ENCODE measurements at regions not wholly inside any gene's neighbourhood (a gene's known extent, or its start where the extent isn't known, plus 50 kb on each side); places are given as distances from the start of the nearest gene placed in this dataset.

- DNase-seq, result peak in 1 of 2 experiments; percentile 35
Observed at GRCh38 chr4:81921751-81922159, 450.0 kb upstream of the RASGEF1B start.

DNA sequence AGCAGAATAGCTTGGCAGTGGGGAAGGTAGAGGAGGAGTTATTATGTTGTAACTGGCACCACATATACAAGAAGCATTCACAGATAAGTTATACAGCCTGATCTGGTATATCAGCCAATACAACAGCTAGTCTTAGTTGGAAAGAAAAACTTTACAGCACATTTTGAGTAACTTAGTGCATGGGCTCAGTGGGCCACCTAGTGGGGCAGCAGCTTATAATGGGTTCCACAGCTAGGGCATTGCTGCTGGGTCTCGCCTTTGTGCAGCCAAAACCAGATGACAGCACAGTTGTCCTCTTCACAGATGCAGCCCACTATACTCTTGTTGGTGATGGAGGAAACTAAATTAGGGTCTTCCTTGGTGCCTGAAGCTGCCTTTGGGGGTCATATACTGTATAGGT lies 448.1 kb upstream of the RASGEF1B start:
- no peak for DNase-seq

DNA sequence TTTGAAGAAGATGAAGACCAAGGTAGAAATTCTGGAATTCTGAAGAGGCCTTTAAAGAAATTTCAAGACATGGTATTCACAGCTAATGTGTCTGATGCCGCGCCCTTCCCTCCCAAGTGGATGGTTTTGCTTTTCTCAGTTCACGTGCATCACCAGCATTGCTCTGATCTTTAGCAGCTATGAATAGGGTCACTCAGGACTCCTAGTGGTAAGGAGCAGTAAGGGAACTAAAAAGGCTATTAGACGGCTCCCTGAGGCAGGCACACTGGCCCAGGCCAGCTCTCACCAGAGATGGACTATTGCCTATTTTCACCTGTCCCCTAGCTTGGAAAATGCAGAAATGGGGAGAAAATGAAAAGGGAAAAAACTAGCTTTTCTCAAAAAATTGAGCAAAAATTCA lies 447.5 kb upstream of the RASGEF1B start:
- DNase-seq, result no peak

GRCh38 chr4:81915430-81915829 lies 443.7 kb upstream of the RASGEF1B start:
- no peak for DNase-seq

DNA sequence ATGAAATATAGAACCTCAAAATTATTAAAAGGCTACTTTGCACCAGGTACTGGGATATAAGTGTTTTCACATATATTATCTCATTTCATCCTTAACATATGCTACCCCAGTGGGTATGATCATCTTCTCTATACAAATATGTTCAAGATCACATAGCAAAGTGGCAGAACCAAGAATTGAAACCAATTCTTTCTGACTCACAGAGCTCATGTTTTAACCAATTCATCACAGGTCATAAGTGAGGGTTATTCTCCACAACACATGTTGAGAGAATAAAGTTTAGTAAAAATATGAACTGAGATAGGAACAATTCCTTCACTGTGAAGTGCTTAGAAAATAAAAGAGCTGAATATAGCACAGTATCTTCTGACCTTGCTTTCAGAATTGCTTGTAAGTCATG lies 442.9 kb upstream of the RASGEF1B start:
- DNase-seq, result no peak

DNA sequence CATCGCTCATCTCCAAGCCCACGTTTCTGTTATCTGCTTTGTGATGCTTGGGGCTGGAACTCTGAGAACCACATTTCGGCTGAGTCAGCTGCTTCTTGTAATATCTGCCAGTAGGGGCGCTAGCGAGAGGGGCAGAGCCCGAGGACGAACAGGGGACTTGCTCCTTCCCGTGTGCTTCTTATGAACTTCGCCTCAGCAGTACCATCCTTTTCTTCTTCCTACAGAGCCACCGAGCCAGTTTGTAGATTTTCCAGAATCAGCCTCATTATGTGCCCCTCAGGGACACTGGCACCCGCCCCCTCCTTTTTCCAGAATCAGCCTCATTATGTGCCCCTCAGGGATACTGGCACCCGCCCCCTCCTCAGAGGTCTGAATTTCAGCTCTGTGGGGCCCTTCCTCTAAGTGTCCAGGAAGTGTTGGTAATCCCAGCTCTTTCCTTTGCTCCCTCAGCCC lies 441.7 kb upstream of the RASGEF1B start:
- DNase-seq, result no peak

GRCh38 chr4:81912376-81913030 lies 440.8 kb upstream of the RASGEF1B start:
- no peak for DNase-seq

DNA sequence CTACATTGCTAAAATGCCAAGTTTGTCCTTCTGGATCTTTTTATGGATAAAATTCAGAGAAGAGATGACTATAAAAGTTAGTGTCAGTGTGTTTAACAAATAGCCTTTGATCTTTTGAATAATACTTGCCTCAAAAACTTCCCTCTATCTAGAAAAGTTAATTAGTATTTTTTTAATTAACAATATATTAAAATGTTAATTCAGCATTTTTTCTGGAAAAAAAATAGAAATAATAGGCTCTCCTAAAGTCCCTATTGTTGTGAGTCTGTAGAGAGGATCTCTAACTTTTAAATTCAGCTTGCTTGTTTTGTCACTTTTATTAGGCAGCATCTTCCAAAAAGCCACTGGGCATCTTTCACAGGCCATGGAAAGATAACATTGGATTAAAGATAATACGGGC lies 435.2 kb upstream of the RASGEF1B start:
- DNase-seq, result no peak

DNA sequence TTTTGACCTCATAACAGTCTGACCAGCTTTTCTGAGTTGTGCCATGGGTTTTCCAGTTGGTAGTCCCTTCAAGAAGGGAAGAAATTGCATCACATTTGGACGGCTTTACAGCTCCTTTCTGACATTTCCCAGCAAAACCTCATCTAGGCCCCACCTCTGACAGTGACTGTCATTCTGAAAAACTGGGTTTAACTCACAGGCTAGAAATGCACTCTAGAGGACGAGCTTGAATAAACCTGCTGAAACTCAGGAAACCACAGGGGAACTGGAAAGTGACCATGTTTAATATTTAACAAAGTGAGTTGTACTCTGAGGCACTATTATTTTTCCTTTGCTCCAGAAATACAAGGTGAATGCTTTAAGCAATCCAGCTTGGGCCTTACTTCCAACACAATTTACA lies 434.3 kb upstream of the RASGEF1B start:
- DNase-seq, result no peak

DNA sequence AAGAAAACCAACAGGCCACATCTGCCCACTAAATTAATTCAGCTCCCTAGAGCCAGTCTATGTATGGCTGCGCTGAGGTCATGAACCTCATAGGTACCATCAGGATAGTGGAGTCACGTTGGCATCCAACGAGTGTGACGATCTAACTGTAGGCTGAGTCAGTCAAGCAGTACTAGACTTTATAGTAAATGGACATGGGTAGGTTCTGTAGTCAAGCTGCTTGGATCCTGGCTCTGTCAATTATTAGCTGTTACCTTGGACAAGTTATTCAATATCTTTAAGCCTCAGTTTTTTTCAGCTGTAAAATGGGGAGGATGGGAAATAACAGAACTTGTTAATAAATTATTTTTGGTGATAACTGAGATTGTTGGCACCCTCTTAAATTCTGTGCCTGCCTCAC lies 432.4 kb upstream of the RASGEF1B start:
- DNase-seq, result no peak

DNA sequence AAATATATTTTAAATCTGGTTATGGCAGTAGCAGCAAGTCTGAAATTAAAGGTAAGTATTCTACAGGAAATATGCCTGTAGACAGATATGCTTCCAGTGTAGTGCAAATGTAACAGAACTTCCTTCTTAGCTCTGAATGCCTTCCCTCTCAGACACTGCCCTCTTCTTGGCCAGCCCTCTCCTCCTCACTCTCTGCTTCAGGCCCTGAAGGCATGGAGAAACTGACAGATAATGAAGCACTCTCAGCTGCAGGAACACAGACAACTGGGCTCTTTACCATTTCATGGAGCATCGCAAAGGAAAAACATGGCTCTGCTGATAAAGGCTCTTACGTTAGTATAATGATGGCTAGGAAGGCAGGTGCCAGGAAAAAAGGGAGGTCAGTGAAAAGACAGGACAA lies 431.5 kb upstream of the RASGEF1B start:
- no peak for DNase-seq

DNA sequence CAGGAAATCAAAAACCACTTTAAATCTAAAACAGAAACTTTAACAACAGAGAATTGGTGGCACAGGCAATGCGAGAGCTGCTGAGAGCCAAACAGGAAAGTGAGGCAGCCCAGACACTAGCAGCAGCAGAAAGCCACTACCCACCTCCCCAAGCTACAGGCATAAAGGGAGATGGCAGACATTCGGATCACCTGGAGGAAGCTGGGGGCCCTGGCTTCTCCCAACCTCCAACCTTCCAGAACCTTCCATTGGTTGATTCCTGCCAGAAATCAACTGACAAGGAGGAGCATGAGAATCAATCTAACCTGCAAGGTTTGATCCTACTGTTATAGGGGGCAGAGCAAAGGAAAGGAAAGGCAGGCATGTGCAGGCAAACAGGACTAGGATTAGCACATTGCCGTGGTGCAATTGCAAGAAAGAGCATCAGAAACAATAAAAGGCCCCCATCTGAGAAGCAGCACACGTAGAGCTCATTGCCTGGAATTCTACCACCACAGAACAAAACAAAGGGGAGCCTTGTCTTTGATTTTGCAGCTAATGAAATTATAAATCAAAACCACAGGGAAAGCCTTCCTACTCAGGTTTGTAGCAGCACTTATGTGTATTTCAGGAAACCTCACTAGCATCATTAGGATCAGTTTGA lies 427.3 kb upstream of the RASGEF1B start:
- no peak for DNase-seq

- no peak for DNase-seq
Observed at GRCh38 chr4:81896936-81897335, 425.2 kb upstream of the RASGEF1B start.

DNA sequence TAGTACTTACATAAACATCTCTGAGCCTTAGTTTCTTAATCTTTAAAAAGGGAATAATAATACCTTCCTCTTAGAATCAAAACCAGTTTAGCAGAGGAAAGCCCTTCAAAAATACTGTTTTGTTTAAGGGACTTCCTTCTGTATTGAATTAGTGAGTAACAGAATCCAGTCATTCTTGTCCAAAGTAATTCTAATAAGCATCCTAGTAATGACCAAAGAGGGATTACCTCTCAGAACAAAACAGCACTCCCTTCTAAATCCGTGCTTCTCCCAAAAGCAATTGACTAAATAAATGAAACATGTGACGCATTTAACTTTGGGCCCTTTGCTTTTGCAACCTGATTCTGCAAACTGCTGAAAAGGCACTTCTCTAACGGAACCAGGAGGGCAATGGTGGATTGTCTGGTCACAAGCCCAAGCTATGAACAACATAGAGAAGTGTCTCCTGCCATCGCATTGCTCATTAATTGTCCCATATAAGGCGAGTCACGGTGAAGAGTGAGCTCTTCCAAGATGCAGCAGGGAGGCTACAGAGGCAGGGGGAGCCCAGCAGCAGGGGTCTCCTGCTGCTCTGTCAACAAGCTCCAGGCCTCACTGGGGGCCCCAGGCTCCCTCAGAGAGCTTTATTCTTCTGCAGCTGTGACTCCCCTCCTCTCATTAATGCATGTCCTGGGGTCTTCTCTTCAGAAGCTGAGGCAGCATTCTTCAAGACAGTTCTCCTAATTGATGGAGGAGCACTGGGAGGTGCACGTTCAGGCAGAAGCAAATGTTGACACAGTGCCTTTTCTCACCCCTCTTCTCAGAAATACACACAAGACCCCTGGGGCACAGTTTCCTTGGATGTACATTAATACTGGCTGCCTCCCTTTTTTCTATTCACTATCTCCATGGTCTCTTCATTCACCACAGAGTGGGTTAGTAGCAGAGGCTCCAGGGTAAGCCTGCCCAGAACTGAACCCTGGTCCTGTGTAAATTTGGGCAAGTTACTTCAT lies 419.6 kb upstream of the RASGEF1B start:
- no peak for DNase-seq

DNA sequence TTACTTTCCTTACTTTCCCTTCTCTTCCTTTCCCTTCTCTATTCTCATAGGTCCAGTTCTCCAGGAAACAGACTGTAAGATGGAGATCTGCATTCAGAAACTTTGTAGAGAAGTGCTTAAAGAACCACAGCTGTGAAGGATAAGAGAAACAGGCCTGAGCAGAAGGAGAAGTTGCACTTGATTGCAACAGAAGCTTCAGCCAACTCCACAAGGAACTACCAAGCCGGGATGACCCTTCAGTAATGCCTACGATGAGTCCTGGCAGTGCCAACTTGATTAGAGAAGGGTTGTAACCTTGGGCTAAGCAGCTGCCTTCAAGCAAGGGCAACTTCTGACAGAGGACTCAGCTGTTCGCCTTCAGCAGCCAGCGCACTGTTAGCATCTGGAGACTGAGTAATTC lies 413.3 kb upstream of the RASGEF1B start:
- no peak for DNase-seq

- DNase-seq, result no peak
Observed at GRCh38 chr4:81883530-81884450, 412.1 kb upstream of the RASGEF1B start.

DNA sequence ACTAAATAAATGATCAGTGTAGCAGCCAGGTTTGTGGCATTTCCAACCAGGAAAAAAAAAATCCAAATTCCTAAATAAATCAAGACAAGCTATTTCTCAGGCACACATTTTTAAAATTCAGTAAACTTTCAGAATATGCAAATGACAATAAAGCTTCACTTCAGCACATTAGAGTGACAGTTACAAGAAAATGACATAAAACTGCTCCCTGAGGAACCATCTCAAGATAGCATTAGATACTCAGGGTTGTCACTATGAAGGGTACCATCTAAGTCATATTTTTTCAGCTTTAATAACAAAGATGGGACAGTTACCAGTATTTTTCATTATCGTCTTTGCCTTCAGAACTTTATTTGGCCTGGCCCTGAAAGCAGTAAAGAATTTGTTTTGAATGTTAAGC lies 411.3 kb upstream of the RASGEF1B start:
- no peak for DNase-seq

DNA sequence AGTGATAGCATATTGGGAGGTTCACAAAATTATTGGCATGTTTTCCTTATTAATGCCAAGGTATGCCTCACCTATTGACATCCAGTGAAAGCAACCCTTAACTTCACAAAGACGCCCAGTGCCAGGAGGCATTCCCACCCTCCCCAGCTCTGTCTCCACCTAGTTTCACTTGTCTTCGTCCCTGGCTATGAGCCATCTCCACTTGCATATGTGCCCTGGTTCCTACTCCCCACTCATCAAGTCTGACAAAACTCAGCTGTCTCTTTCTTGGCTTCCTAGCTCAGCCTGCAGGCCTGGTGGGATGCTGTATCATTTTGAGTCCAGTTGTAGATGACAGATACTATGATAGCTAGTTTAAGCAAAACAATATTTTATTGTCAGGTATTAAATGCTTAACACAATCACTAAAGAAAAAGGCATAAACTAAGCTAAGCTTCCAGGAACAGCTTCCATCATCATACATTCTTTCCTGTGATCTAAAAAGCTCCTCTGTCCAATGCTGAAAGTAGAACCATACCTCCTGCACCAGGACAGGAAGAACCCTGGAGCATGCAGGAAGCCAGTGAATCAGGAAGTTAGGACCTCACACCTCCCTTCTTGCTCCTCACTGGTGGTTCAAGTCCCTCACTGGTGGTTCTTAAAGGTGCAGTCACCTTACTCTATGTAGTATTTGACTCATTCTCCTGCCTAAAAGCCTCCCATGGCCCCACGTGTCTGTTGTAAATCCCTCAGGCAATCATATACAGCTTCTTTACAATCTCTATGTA lies 410.3 kb upstream of the RASGEF1B start:
- no peak for DNase-seq

GRCh38 chr4:81876106-81876505 lies 404.4 kb upstream of the RASGEF1B start:
- DNase-seq, result no peak

- DNase-seq, result no peak
Observed at GRCh38 chr4:81874661-81875515, 403.2 kb upstream of the RASGEF1B start.

DNA sequence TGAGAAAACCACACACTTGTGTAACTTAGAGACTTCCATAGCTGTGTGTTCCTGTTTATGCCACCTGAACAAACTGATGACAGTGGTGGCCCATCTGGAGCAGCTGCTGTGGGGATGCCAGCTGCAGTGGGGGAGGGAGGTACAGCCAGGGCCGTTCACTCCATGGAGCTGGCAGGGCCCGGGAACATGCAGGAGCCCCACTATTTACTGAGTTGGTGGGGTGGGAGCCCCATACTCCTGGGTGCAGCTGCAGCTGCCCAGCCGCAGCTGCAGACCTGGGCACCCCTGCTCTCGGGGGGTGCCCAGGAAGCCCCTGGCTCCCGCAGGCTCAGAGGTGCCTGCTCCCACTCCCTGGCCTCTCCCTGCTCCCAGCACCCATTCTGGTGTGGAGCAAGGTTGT lies 398.6 kb upstream of the RASGEF1B start:
- no peak for DNase-seq

Measured in NCI-H2081 (cell line).